SK-N-MC (cell line): ENCODE measurements at regions not wholly inside any gene's neighbourhood (a gene's known extent, or its start where the extent isn't known, plus 50 kb on each side); places are given as distances from the start of the nearest gene placed in this dataset.

ENCODE experiments used
- EZH2 ChIP-seq: fragments of 200-600 bp; sonication (generic); IDR thresholded peaks from one replicate; pipeline ENCODE4 v1.6.1; 2017; ENCODE audit warnings: antibody characterized with exemption
- FOXP2 ChIP-seq: optimal IDR thresholded peaks from 2 replicates; pipeline ENCODE3; 2011; ENCODE audit warnings: mild to moderate bottlenecking, moderate library complexity; ENCODE audit not compliant: insufficient read depth; ENCODE audit errors: extremely low read length, control extremely low read depth
- POLR2AphosphoS5 ChIP-seq: IDR thresholded peaks from 2 replicates; pipeline ENCODE4 v1.6.1; 2012; ENCODE audit warnings: mild to moderate bottlenecking, low read depth, low read length, borderline replicate concordance

DNA sequence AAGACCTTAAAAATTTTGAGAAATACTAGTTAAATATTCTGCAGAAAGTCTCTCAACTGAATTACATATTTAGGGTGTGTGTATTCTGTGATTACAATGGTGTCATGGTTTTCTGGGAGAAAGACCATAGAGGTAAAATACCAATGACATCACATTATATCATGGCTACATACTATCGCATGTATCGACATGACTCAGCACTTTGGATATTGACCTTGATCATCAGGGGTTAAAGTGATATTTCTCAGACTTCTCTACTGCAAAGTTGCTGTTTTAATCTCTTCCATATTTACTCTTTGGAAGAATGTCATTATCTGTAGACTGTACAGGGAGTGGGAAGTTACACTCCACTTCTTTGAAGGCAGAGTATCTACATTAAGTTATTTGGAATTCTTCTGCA lies 1046.6 kb downstream of the FAM181B start:
- no peak for TF ChIP-seq POLR2AphosphoS5
- TF ChIP-seq EZH2 = no peak
- no peak for TF ChIP-seq FOXP2
